HG02623 (cell line): ENCODE measurements at regions not wholly inside any gene's neighbourhood (a gene's known extent, or its start where the extent isn't known, plus 50 kb on each side); places are given as distances from the start of the nearest gene placed in this dataset.

Experiments used
- ATAC-seq: cut with Tn5 transposase; IDR thresholded peaks from one replicate; pipeline ENCODE4 v1.9.1; 2021; ENCODE audit warnings: moderate library complexity; ENCODE audit not compliant: unreplicated experiment

DNA sequence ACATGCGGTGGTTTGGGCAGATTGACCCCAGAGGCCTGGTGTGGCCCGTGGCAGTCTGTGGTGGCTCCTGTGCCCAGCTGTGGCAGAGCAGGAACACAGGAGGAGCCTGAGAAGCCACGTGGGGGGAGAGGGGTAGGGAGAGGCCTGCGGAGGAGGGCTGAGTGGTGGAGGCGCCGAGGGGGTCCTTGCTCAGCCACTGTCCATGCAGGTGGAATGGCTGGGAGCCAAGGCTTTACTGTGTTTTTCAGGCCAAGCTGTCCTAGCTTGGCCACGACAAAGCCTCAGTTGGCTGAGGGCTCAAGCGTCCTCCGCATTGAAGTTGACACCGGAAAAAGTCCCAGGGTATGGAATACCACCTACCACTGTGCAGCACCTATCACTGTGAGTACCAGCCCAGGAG, 107.0 kb downstream of the VEGFA start:
- ATAC-seq, result no peak

DNA sequence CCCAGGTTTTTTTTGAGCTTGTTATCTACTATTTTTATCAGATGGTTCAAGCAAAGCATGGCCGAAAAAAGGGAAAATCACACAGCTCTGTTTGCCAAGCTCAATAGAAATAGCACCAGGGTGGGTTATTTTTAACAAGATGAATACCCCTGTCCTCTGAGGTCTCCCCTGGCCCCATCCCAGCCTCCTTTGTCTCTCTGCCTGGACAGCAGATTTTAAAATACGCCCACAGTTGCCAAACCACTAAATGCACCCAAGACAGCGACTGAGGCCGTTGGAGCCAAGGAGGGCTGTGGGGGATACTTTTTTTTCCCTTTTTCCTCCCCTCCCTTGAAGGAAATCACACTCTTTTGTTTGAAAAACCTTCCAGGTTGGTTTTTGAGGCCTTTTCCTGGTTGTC, 106.6 kb downstream of the VEGFA start:
- no peak for ATAC-seq

DNA sequence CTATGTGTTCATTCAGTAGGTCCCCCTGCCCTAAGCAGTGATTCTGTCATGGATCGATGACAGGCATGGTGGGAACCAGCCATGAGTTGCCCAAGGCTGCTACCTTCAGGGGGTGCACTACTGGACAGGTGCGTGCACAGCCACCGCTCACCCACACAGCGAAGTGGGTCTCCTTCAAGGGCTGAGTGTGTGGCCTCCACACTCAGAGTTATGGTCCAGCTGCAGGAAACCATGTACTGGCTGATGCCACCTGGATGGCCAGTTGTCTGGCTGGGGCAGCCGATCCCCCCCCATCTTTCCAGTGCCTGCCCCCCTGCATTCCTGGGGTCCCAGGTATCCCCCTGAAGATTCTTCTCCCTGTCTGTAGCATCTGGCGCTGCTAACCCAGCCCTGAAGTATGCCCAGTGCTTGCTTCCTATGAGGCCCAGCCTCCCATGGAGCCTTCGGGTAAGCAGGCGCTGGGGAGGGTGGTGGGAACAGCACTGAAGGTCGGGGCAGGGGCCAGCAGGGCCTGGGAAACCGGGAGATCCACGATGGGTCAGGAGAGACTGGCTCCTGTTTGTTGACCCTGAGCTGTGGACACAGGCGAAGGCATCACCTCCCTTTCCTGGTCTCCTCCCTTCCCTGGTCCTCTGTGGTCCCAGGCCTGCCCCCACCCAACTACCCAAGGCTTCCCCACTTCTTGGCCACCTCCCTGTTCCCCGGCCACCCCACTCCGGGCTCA, 106.0 kb downstream of the VEGFA start:
- no peak for ATAC-seq

DNA sequence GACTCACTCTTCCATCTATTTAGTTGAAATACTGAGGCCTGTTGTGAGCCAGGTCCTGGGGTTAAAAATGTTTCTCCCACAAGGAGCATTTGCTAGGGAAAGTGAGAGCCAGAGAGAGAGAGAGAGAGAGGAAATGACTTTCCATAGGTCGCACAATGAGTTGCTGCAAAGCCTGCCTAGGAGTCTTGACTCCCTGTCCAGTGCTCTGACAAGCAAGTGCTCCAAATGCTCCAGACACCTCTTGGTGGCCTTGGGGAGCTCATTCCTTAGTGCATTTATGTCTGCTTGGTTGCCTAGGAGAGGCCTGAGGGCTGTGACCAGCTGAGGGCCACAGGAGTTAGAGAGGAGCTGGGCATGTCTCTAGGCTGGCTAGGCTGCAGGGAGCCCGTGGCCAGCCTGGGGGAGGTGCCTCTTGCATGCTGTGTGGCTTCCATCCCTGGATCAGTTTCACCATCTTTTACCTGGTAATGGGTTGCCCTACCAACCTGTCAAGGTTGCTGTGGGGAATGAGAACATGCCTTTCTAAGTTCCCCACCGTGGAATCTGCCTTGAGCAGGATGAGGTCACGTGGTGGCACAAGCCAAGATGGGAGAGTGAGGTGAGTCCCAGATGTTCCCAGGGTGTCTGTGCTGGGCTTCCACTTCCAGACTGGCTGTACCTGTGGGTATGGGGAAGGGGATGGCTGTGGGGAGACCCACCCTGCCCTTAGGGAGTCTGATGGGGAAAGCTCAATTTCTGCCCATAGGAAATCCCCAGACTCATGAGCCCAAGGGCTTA, 105.0 kb downstream of the VEGFA start:
- no peak for ATAC-seq

DNA sequence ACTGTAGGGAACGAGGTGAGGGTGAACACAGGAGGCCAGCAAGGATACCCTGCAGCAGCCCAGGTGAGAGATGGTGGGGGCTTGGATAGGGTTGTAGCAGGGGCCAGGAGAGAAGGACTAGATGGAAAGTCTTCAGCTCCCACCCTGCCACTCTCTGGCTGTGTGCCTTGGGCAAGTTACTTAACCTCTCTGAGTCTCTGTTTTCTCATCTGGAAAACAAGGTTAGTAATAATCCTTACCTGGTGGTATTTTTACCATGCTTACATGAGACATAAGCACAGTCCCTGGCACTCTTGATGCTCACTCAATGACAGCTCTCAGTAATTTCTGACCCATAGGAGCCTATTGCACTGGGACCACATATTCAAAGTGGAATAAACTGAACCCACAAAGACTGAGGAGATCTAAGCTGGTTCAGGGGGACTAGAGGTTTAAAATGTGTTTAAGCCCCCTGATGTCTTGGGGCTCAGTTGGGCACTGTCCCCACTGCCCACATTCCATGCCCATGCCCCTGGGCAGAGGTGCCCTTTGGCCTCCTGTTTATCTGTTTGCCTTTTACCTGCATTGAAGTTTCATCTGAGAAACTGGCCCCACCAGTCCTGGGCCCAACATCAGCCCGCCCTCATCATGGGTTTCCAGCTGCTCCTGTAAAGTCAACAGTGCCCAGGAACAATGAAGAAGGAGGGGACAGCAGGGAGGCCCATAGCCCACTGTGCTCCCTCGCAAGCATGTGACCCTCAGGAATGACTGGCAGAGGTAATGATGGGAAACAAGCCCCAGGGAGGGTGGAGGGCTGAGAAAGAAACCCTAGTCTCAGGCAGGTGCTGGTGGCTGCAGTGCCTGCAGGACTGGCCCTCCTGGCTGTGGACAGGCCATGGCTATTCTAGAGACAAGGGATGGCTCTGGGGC, 104.0 kb downstream of the VEGFA start:
- no peak for ATAC-seq

DNA sequence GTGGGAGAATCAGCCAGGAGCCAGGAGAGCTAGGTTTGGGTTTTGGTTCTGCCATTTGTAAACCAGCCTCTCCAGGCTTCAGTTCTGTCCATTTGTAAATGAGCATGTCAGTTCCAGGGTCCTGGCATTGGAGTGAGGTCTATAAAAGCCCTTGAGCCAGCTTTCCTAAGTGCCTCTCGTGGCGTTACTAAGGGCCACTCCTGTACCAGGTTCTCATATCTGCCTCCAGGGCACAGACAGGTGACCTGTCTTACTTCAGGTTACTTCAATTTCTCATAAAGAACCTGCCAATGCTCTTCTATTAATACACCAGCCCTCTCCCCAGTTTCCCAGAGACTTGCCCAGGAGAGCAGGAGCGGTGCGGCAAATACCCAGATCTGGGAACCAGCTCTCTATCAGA, 101.9 kb downstream of the VEGFA start:
- no peak for ATAC-seq

DNA sequence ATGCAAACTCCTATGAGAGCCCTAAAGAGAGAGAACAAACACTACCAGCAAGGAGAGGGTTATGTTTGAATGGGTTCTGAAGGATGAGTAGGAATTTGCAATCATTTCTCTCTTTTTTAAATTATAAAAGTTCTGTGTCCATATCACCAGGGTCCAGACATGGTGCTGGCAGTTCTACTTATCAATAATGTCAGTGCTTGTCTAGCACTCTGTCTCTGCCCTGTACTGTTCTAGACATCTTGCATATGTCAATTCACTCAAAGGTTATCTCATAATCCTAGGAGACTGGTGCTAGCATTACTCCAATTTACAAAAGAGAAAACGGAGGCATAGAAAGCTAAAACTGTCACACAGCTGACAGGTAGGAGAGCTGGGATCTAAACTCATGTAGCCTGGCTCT, 101.3 kb downstream of the VEGFA start:
- ATAC-seq, result no peak

DNA sequence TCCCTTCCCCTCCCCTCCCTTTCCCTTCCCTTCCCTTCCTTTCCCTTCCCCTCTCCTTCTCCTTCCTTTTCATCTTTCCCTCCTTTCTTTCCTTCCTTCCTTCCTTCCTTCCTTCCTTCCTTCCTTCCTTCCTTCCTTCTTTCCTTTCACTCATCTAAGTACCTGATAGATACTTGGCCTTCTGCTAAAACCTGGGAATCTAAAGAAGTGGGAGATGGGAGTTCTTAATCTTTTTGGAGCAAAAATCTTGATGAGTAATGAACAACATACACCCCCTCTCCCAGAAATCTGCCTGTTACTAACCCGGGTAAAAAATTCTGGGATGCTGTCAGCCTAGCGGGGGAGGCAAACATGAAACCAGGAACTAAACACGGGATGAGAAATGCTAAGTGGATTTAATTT, 100.7 kb downstream of the VEGFA start:
- no peak for ATAC-seq

DNA sequence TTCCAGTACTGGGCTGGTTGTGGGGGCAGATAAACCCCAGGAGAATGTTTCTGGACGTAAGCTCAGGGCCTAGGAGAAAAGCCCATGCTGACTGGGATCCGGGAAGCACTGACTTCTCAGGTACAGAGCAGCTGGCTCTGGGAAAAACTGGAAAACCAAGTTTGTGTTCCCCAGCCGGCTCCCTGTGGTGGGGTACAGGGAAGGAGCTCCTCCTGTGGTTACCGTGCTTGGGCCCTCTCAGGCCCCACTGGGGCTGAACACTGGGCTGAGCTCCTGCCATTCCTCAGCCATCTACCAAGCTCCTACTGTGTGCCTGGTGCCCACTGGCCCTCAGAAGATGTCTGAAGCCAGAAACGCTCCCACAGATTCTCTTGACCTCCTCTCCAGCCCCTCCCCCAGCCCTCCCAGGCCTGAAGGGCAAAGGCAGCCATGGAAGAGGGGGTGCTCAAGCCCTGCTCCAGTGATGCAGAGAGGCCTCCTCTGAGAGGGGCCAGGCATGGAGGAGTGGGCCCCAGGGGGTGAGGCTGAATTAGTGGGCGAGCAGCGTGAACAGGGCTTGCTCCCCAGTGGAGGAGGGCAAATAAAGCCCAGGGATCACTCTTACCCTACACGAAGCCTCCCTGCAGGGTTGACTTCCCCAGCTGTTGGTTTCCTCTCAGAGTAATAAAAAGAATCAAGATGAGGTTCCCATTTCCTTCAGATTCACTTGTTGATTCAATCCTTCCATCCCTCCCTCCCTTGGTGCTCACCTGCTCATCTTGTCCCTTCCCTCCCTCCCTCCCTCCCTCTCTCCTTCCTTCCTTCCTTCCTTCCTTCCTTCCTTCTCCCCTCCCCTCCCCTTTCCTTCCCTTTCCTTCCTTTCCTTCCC, 100.0 kb downstream of the VEGFA start:
- ATAC-seq, result no peak

DNA sequence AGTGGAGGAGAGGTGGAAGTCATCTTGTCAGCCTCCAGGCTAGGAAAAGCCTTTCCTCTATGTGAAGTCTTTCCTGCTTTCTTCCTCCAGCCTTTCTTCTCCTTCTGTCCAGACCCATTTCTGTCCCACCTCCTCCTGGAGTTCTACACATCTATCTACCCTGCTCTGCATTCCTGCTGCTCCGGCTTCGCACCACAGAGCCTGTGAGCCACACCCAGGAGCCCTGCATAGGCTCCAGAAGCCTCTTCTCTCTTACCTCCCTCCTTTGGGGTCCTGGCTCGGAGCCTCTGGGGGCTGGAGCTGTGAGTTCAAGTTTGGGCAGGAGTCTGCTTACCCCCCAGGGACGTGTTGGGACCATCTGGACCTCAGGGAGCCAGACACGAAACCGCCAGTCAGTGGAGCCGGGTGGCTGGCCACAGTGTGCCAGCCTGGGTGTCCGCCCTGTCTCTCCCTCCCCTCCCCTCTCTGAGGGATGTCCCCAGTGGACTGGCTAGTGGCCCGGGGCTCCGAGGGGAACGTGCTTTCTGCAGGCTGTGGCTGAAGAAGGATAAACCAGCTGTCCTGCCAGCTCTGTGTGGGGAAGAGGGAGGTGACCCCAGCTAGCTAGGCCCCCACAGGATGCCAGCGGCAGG, 99.2 kb downstream of the VEGFA start:
- ATAC-seq, result no peak

DNA sequence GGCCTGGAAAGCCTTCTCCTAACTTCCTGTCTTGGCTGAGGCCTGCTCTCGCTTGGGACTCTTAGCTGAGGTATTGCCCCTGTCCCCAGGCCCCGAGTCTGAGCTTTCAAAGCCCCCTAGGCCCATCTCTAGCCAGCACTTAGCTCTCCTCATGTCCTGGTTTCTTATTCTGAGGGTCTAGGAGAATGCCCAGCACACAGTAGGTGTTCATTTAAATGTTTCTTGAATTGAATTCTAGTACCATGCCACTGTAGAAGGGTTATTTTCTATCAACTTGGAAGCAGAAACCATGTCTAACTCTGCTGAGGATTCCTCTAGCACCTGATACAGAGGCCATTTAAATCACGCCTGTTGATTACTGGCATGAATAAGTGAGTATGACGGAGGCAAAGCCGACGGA, 98.5 kb downstream of the VEGFA start:
- no peak for ATAC-seq

DNA sequence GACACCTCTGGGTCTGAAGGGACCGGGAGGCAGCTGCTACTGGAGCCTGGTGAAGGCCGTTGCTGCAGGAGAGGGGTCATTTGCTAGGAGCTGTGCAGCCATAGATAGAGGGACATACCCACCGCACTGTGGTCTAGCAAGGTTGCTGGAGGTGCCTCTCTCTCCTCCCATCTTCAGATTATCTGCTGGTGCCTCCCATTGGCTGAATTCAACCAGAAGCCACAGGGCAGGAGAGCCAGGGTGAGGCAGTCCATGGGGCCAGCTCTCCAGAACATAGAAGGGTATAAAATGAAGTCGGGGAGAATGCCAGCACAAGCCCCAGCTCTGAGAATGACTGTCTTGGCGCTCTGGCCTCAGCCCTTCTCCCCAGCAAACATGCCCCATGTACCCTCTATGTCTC, 98.0 kb downstream of the VEGFA start:
- no peak for ATAC-seq

DNA sequence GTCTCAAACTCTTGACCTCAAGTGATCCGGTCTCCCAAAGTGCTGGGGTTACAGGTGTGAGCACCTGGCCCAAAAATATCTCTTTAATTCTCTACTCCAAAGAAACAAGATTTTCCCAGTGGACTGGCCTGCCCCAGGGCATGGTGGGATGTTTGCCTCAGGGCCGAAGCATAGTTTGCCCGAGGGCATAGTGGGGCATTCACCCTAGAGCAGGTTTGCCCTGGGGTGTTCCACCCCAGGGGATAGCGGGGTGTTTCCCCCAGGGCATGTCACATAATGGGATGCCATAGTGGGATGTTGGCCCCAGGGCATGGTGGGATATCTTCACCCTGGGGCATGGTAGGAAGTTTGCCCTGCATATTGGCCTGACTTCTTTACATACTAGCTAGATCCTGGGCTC, 97.2 kb downstream of the VEGFA start:
- no peak for ATAC-seq

DNA sequence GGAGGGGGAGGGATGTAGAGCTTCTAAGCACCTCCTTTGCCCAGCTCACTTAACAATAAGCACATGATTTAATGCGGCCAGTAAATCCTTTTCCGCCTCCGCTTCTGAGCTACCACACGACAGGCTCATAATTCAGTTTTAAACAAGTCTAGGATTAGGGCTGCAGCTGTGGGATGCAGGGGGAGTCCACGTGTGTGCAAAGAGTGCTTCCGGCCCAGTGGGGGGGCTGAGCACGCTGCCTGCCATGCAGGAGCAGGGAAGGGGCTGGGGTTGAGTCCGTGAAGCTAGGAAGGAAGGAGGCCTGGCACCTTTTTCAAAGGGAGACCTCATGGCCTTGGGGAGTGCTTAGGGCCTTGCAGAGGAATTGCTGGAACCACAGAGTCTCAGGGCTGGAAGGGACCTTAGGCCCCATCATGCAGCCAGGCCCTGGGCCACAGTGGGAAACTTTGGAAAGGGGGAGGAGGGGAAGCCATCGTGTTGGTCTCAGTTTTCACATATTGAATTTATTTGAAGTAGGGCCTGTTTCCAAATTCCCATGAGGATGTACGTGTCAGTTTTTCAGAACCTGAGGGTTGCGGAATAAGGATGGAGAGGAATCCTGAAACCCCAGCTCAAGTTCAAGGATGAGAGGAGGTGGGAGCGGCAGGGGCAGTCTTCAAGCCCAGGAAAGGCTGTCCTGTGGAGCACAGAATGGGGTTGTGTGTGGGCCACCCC, 96.1 kb downstream of the VEGFA start:
- ATAC-seq, result no peak

DNA sequence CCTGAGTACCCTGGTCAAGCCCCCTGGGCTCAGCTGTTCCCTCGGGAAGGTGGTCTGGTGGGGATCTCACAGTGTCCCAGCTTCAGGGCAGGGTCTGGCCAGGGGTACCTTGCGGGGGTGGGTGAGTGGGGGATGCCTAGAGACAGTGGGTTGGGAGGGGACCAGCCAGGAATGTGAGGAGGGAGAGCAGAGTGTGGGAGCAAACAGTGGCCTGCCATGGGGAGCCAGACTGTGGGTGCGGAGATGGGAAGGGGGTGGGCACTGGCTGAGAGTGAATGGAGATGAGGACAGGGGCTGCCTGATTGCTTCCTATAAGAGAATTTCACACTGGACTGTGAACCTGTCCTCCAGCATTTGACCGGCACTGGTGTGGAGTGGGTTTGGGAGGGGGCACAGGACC, 95.1 kb downstream of the VEGFA start:
- ATAC-seq, result no peak

DNA sequence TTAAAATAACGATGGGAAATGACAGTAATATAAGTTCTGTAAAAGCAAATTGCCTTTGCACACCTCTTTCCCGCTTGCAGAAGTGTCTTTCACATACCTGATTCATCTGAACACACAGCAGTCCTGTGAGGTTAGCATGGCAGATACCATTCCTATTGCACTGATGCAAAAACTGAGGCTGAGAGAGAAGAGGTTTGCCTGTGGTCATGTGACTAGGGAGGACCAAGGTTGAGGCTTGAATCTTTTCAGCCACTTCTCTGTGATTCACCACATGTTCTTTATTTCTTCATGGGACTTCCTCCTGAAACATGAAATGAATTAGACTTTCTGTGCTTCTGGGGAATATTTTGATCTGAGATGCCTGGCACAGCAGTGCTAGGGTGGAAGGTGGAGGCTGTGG, 92.9 kb downstream of the VEGFA start:
- ATAC-seq, result no peak

DNA sequence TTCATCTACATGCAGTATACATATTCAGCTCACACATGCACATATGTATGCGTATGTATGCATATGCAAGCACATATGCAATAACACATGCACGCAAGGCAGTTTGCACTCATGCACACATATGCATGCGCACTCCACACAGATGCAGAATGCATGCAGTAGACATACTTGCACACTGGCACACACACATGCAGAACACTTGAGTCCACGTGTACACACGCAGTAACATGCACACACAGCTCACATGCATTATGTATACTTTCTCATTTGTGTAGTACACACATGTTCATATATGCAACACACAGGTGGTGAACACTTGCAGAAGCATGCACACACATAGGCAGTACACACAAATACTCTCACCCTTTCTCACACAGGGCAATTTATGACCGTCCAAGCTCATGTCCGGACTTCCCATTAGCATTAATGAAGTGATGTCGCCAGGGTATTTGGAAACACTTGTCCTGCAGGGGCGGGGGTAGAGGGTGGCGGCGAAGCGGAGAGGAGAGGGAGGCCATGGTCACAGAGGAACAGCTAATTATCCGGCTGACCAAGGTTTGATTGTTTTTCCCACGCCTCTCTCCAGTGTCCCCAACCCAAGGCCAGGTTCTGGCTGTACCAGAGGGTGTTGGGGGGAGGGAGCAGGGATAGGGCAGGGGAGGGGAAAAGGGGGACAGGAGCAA, 91.3 kb downstream of the VEGFA start:
- no peak for ATAC-seq

DNA sequence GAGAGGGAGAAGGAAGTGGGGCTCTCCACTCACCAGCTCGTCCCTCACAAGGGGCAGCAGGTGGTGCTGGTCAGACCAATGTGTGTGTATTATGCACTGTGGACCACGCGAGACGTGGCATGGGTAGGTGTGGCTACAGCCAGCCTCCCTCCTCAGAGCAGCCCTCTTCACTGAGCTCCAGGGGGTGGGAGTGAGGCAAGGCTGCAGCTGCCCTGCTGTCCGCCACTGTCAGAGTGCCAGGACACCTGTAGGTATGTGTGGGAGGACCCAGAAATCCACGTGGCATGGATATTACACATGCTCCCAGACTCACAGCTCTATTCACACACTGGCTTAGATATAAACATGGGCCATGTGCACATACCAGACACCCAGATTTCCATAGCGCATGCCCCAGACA, 90.3 kb downstream of the VEGFA start:
- ATAC-seq, result no peak

DNA sequence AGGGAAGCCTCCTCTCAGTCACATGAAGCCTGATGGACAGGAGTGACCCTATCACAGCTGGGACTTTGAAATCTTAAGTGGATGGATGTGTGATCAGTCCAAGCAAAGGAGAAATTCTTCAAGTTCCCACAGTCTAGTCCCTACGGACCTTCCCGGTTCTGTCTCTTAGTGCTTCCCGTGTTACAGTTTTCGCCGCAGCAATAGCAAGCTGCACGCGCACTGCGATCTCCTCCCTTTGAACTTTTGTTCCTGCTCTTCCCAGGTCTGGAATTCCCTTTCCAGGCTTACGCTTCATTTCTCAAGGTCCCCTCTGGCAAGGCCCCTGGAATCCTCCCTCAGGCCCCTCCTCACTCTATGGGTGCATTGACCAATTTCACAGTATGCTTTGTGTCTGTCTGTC, 89.2 kb downstream of the VEGFA start:
- ATAC-seq, result no peak
